Hepatic stellate cell (primary cell): ENCODE measurements at regions not wholly inside any gene's neighbourhood (a gene's known extent, or its start where the extent isn't known, plus 50 kb on each side); places are given as distances from the start of the nearest gene placed in this dataset.

Experiments used
- DNase-seq: peaks from one replicate; pipeline ENCODE4 v3.0.0; 2011; ENCODE audit warnings: low spot score

DNA sequence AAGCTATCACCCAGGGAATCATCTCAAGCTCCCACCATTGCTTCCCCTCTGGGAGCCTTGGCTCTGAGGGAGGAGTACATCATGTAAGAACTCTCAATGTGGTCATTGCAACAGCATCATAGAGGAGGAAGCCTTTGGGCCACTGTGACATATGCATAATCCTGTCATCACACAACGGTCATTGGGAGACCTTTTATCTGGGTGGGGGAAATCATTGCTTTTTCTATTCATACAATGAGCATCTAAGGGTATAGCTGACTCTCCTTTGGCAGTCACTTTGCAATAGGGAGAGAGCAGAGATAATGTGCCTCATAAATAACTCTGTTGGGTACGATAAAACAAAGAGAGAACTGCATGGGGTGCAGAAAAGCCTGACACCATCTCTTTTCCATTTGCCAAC, 155.2 kb upstream of the KCNIP4 start:
- no peak for DNase-seq

DNA sequence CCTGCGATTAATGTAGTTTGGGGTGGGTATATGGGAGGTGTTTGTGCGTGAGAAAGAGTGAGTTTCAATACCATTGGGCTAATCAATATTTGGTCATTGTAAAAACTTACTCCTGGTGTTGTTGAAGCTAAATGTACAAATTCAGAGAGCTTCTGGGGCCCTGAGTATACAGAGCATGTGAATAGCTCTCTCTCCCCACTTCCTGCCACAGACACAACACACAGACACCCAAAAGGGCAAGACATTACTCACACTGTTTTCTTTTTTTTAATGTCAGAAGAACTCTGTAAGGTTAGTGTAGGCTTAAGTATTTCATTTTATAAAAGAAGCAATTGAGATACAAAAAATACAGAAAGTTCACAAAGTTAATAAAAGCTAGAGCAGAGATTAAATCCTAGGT, 151.3 kb upstream of the KCNIP4 start:
- DNase-seq: no peak

DNA sequence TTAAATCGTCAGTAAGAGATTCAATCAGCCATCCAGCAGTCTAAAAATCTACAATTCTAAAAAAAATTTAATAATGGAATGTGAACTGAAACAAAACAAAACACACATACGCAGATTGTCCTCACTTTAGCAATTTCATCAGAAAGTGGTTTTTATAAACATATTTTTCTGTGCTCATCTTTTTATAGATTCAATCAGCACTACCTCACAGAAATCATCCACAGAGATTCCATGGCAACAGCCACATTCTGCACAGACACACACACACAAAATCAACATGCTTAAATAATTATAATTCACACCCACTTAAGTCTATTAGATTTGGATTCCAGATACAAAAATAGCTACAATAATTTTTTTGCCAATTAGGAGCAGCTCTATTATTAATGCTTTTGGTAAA, 149.0 kb upstream of the KCNIP4 start:
- DNase-seq: no peak

DNA sequence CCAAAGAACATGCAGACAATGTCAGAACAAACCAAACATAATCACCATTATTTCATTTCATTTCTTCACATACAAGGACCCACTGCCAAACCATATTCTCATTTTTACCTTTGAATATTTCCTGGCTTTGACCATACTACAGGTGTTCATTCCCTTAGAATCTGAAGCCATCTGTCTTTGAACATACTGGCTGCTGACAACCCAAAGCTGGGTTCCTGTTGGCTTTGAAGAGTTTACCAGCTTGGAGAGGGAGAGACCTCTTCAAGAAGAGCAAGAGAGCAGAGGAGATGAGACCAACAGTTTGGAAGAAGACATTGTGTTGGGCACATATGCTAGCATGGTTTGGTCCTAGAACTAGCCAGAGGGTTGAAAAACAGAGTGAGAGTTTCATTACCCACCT, 145.6 kb upstream of the KCNIP4 start:
- no peak for DNase-seq

DNA sequence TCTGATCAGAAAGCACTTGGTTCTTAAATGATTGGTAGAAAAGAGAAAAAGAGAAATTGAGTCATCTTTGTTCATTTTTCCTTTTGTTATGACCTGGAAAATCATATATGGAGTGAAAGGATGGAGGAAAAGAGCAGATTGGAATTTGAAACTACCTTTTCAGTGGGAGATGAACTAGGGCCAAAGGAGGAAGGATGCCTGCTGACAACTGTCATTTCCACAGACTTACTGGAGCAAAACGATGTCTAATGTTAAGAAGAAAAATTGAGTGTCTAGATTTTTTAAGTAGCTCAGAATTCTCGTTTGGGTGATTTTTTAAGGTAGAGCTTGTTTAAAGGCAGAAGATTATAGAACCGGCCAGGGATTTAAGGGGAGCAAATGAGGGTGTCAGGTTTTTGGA, 144.6 kb upstream of the KCNIP4 start:
- no peak for DNase-seq

DNA sequence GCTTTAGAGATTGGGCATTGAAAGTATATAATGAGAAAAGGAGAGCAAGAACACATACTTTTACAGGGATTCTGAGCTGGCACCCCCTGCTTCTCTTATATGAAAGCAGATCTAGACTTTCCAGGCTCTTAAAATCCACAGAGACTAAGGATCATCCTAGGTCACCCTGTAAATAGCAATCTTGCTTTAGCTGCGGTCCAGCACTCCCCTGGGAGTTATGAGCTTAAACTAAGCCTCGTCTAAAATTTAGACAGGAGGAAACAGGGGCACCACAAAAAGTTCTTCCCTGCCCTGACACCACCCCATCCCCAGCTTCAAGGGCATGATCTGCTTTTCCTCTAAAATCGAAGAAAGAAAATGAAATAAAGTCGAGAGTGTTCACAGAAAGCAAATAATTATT, 143.3 kb upstream of the KCNIP4 start:
- no peak for DNase-seq

DNA sequence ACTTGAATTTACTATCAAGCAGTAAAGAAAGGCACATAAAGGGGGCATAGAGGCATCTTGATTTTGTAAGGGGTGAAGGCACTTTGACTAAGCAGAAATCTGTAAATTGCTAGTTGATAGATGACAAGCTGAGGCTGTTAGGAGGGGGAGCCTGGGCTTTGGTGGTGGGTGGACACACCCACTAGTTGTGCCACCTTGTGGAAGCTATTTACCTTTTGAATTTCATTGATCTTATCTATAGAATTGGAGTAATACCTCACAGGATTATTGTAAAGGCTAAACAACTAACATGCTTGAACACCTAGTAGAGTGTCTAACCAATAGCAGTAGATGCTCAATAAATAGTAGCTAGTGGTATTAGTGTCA, 142.8 kb upstream of the KCNIP4 start:
- no peak for DNase-seq

DNA sequence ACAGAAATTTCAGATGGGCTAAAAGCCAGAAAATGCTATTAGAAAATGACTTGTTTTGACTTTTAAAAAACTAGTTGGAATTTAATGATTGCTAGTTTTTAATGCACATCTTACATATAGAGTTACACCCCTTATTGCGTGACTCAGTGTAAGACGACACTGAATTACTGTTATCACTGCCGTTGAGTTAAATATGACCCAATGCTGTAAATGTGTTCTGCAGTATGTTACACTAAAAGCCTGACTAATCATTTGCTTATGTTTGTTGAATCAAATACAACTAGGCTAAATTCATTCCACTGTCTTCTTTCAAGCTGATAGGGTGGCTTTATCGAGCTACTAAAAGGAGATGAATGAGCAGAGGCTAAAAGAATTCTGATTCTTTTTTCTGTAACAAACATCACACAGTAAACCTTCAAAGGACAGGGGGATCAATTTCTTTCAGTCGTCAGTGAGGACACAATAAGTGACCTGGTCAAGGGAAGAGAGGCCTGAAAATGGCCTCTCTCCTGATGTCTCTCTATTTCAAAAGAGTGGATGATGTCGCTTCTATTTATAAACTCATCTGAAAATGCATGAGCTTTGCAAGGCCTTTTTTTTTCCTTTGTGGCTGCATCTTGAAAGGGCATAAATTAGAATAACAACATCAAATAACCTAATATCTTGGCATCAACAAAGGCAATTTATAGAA, 142.2 kb upstream of the KCNIP4 start:
- DNase-seq: no peak

DNA sequence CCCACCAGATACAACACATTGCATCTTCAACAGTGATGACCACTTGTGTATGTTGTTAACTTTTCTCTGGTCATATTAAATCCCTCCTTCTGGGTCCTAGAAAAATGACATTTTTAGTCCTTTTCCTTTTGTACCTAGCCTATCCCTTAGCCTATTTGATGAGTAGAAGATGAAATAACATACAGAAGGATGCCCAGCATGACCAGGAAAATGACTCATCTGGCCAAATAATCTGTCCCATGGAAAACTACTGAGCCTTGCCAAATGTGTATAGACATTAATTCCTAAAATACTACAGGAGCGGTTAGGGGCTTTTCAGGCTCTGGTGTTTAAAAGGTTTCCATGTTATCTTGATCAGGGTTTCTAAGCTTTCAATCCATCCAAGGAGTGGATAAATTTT, 129.0 kb upstream of the KCNIP4 start:
- no peak for DNase-seq

DNA sequence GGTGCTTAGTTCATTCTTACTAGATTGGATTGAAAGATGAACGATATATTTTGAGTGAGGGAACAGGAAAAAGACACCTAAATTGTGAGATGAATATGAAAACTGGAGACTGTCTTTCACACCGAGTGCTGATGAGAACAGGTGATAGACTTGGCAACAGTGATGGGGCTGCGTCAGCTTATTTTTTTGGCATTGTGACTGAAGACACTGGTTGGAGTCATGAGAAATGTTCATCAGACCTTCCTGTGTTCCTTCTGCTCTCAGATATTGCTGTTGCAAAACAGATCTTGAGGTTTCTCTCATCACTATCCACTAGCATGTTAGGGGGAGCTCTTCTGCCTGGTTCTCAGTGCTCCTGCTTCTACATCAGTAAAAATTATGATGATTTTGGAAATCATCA, 124.2 kb upstream of the KCNIP4 start:
- DNase-seq: no peak

DNA sequence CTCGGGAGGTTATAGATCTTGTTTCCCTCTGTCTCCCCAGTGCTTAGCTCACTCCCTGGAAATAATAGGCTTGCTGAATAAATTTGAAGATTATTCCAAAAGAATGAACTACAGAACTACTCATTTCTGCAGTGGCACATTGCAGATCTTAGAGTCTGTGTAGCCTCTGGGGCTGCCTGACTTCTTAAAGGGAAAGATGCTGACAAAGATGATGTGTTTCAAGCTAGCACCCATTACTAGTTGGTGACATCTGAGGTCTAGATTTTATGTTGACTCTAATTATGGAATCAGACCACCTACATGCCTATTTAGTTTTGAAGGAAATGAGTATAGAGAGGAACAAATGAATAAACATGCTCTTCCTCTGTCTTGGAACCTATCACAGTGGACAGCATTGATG, 123.7 kb upstream of the KCNIP4 start:
- no peak for DNase-seq

DNA sequence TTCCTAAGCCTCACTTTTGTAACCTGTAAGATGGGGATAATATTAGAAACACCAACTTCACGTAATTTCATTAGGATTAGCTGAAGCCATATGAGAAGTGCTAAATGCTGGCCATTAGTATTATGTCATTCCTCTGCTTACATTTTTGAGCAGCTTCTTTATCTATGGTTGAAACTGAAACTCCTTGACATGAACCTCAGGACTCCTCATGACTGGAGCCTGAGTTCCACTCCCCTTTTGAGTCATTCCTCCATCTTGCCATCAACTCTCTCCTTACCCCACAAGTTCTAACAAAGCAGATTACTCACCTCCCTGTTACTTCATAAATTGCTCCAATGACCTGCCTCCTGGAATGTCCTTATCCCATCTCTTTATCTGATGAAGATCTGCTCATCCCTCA, 123.2 kb upstream of the KCNIP4 start:
- DNase-seq: no peak

DNA sequence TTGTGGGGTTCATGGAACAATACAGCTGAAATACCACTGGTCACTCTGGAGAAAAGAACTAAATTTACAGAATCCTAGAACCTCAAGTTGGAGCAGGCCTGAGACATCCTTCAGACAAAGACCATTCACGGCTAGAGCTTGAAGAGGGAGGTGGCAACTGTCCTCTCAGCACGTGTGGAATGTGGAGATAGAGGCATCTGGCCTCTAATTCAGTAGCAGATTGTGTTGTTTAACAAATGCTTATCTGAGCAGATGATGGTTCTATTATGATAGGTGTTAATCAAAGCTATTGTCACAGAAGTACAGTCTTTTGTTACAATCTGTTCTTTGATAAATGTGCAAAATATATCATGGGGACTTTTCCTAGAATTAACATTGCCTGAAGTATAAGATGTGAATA, 121.7 kb upstream of the KCNIP4 start:
- no peak for DNase-seq

DNA sequence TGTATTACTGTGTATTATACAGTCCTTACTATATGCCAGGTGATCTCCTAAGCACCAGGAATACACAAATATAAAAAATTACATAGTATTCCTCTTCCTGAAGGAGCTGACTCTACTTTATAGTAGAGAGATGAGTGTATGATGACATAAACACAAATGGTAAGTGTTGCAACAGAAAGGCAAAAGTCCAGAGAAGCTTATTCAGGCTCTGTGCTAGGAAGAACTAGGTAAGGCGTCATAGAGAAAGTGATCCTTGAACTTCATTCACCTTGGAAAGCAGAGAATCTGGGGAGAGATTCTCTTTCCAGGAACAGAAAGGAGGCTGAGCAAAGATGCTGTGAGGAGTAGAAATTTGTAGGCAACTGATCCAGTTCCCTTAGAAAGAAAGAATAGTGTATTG, 115.0 kb upstream of the KCNIP4 start:
- no peak for DNase-seq

DNA sequence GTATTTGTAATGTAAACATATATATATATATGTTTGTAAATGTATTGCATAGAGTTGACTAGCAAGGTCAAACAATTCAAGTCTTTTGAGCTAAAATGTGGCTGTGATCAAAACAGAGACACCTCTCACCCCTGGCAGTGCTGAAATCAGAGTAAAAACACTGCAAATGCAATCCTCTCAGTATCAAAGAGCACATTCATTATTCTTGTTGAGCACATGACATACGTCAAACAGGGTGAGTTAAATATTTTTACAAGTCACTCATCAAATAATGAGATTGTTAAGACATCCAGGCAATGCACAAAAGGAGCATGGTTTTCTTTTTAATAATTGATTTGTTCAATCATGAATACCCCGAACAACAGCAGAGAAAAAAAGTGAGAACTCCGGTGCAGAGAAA, 114.1 kb upstream of the KCNIP4 start:
- no peak for DNase-seq

DNA sequence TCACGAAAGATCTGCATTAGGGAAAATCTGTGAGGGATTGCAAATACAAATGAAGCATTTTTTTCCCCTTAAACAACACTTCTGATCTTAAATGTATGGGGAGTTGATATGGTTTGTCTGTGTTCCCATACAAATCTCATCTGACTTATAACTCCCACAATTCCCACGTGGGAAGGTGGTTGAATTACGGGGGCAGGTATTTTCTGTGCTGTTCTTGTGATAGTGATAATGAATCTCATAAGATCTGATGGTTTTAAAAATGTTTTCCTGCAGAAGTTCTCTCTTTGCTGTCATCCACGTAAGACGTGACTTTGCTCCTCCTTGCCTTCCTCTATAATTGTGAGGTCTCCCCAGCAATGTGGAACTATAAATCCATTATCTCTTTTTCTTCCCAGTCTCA, 107.4 kb upstream of the KCNIP4 start:
- no peak for DNase-seq

DNA sequence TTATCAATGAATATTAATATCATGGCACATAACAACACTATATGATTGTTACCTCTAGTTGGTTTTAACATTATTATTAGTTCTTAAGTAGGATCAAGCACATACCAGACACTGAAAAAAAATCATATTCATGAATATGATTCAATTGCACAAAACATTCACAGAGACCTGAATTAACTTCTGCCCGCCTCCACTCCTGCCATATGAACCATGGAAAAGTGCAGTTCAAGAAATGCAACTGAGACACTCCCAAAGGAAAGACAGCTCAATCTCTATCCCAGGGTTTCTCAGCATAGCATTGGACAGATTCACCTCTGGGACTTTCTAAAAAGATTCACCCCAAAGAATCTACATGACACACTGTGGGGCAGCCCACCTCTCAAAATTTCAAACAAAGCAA, 103.5 kb upstream of the KCNIP4 start:
- no peak for DNase-seq

DNA sequence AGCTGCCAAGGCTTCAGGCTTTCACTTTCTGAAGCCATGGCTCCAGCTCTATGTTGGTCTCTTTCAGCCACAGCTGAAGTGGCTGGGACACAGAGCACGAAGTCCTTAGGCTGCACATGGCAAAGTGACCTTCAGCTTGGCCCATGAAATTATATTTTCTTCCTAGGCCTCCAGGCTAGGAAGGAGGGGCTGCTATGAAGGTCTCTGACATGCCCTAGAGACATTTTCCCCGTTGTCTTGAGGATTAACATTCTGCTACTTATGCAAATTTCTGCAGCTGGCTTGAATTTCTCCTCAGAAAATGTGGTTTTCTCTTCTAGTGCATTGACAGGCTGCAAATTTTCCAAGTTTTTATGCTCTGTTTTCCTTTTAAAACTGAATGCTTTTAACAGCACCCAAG, 99.8 kb upstream of the KCNIP4 start:
- no peak for DNase-seq

DNA sequence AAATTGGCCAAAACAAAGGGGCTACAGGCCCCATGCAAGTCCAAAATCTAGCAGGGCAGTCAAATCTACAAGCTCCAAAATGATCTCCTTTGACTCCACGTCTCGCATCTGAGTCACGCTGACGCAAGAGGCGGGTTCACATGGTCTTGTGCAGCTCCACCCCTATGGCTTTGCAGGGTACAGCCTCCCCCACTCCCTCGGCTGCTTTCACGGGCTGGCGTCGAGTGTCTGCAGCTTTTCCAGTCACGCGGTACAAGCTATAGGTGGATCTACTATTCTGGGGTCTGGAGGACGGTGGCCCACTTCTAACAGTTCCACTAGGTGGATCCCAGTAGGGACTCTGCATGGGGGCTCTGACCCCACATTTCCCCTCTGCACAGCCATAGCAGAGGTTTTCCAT, 99.2 kb upstream of the KCNIP4 start:
- no peak for DNase-seq

DNA sequence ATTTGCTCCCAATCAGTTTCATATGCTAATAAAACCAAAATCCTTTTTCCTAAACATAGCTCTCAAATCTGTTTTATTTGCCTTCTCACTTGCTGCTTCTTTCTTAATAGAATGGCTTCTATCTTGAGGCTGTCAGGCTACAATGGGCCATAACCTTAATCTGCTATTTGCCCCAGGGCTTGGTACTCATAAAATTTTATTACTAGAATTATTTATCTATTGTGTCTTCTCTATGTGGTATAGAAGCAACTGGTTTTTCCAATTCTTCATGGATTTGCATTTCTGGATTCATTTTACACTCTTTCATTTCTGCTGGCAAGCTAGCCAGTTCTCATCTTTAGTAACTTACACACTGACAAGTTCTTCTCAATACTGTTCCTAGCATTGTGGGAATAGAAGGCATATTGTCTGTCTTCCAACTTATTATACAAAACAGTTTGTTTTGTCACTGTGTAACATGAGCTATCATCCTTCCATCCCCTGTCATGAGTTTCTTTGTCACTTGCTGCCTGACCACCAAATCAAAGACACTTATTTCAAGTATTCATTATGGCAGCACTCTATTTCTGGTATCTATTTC, 96.6 kb upstream of the KCNIP4 start:
- no peak for DNase-seq

DNA sequence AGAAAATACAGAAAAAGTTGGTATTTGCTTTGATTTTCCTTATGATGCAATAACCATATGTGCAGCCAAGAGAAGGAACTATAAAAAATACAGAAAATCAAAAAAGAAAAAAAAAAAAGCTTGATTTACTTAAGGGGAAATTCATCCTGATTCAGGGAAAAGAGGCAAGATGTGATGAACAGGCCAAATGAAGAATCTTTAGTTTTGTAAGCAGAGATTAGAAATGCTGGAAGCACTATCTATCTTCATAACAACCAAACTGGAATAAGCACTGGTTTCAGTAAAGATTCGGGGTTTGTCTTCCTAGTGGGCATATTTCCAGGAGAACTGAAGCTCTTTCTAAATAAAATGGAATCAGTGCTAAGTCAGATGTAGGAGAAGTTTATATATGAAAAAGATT, 82.9 kb upstream of the KCNIP4 start:
- DNase-seq: no peak

DNA sequence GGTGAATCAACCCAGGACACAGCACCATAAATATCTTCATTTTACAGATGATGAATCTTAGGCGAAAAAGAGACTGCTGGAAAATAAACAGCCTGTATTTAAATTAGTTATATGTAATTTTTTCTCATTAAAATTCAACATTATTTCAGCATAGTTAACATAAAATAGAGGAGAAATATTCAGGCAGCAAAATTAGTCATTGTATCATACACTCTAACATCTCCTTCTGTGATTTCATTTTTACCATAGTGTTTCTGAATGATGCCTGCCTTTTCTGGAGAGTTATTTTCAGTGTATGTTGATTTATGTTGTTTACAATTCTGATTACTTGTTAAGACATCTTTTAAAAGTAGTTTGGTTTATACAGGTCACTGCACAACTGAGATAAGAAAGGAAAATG, 82.3 kb upstream of the KCNIP4 start:
- DNase-seq: no peak

DNA sequence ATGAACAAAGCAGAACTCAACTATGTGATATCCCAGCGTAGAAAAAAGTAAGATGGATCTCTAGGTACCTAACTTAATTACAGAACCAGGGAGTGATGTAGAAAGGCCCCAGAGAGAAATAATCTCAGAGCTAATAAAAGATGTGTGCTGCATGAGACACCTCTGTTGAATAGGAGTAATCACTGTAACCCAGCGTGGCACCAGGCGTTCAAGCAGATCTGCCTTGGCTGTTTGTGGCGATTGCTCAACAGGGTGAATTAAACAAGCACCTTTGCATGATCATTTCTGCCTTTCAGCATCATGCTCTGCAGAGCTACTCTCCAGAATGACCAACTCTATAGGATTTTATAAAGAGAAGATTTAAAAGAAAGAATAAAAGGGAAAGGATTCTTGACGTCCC, 81.7 kb upstream of the KCNIP4 start:
- no peak for DNase-seq

DNA sequence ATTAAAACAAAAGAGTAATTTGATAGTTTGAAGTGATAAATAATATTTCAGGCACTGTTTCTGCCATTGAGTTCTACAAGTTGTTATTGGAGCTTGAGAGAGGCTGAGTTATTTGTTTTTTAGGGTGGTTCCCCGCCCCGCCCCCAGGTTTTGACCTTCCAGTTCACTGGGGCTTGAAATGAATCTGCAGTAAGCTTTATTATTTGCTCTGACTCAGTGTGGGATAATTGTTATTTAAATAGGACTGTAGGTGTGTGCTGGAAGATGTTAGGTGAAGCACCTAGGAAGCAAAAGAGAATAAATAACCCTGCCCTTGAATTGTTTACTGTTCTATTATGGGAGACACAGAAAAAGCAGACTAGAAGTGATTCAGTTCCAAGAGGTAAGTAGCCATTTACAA, 81.2 kb upstream of the KCNIP4 start:
- DNase-seq: no peak

DNA sequence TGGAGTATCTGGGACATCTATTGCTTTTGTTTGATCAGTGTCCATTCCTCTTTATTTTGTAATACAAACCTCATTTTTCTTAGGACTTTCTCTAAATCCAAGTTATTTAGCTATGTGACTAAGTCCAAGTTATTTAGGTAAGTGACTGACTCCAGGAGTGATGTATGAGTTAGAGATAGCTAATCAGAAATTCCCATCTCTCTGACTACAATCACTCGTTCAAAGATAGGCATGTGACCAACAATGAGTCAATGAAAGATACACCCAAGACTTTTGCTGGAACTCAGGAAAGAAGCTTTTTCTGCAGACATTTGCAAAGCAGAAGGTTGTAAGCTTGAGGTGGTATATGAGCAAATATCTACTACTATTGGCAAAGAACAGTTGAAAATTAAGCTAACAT, 72.5 kb upstream of the KCNIP4 start:
- no peak for DNase-seq
